ENCODE measurements at regions not wholly inside any gene's neighbourhood (a gene's known extent, or its start where the extent isn't known, plus 50 kb on each side); places are given as distances from the start of the nearest gene placed in this dataset.
"Not testable (repeated sequence)": the region's sequence is repeated elsewhere in the genome, so short reads cannot be mapped to it uniquely, and the experiment has no call there.

GRCh38 chr21:10369289-10369688 is 152.1 kb upstream of the TPTE start:
- not testable (repeated sequence) for TF ChIP-seq EZH2phosphoT487 (IDR thresholded peaks at IDR 0.05; ENCODE audit: insufficient read depth, low read depth); EZH2 (IDR thresholded peaks at IDR 0.05; ENCODE audit: insufficient read depth, poor library complexity, severe bottlenecking)
